Panc1 (cell line): ENCODE measurements at regions not wholly inside any gene's neighbourhood (a gene's known extent, or its start where the extent isn't known, plus 50 kb on each side); places are given as distances from the start of the nearest gene placed in this dataset.

ENCODE experiments used
- ATAC-seq: fragments of 200-7000 bp; cut with Tn5 transposase; 2 replicates; pipeline ENCODE4 v1.9.1; 2020; ENCODE audit warnings: mild to moderate bottlenecking, moderate library complexity
- BruUV-seq: library from RNA; stranded (reverse); fragments of 400-500 nt; replicated peaks from 2 replicates; lab custom pipeline; 2021; lab: Mats Ljungman, UMichigan
- CTCF ChIA-PET: fragments of 300-600 bp; sonication (Branson Sonifier 250); formaldehyde crosslinking; loops from one replicate; lab custom pipeline; 2022; ENCODE audit warnings: antibody characterized with exemption; lab: Charles Lee
- POLR2A ChIA-PET: fragments of 300-600 bp; sonication (Branson Sonifier 250); formaldehyde crosslinking; loops from one replicate; lab custom pipeline; 2022; ENCODE audit warnings: antibody characterized with exemption; lab: Charles Lee
- DNase-seq: peaks from one replicate; pipeline ENCODE4 v3.0.0-alpha.2; 2010; ENCODE audit warnings: low read depth, low spot score
- H3K27ac ChIP-seq: 2 replicates; pipeline ENCODE4 v1.5.1; 2011; ENCODE audit warnings: mild to moderate bottlenecking, low read length, inconsistent platforms
- H3K27me3 ChIP-seq: fragments of 200-500 bp; sonication (Bioruptor generic); 2 replicates; pipeline ENCODE4 v1.6.0; 2014; ENCODE audit warnings: low read length, inconsistent platforms; ENCODE audit not compliant: control insufficient read depth, insufficient read depth
- H3K36me3 ChIP-seq: fragments of 200-500 bp; sonication (Bioruptor generic); 2 replicates; pipeline ENCODE4 v1.5.1; 2014; ENCODE audit warnings: inconsistent platforms, mild to moderate bottlenecking, low read length, moderate library complexity; ENCODE audit not compliant: control insufficient read depth, insufficient read depth
- H3K4me1 ChIP-seq: 2 replicates; pipeline ENCODE4 v1.5.1; 2011; ENCODE audit warnings: inconsistent platforms, mild to moderate bottlenecking, low read length, moderate library complexity; ENCODE audit not compliant: control insufficient read depth, insufficient read depth
- H3K4me3 ChIP-seq, 2 experiments: 2 replicates each; pipeline ENCODE4 v1.5.1; 2011 to 2012; ENCODE audit warnings: low read depth in 2 of 2, low read length in 2 of 2, mild to moderate bottlenecking in 2 of 2, inconsistent platforms in 1 of 2, moderate library complexity in 1 of 2
- H3K9me3 ChIP-seq: fragments of 200-500 bp; sonication (Bioruptor generic); 2 replicates; pipeline ENCODE4 v1.5.1; 2014; ENCODE audit warnings: low read depth, mild to moderate bottlenecking, inconsistent platforms, low read length, moderate library complexity; ENCODE audit not compliant: control insufficient read depth, insufficient read depth
- POLR2AphosphoS5 ChIP-seq: IDR thresholded peaks from 2 replicates; pipeline ENCODE4 v1.6.1; 2012; ENCODE audit warnings: mild to moderate bottlenecking, low read depth, low read length, moderate library complexity
- SIN3A ChIP-seq: IDR thresholded peaks from 2 replicates; pipeline ENCODE4 v1.6.1; 2012; ENCODE audit warnings: low read depth, mild to moderate bottlenecking, low read length, moderate library complexity, borderline replicate concordance; ENCODE audit not compliant: insufficient read depth
- TCF7L2 ChIP-seq: IDR thresholded peaks from 2 replicates; pipeline ENCODE4 v1.6.1; 2011; ENCODE audit warnings: mild to moderate bottlenecking, low read depth, low read length, inconsistent platforms
- in situ Hi-C: cut with HindIII; loops from 2 replicates; pipeline ENCODE4 v1.10.0; 2016; ENCODE audit warnings: low sequenced_read_pairs, low pct_unique_long_range_greater_than_20kb
- intact Hi-C: fragments of 100-400 bp; cut with micrococcal nuclease; formaldehyde crosslinking; loops from one replicate; pipeline ENCODE4 v1.10.0; 2022; ENCODE audit not compliant: unreplicated experiment
- TF ChIP-seq, protein P1 (sequence below), 2 experiments: IDR thresholded peaks; 2 replicates each; pipeline ENCODE4 v1.6.1; 2011 to 2012; ENCODE audit warnings: low read depth in 2 of 2, control low read depth in 1 of 2, low read length in 1 of 2, mild to moderate bottlenecking in 1 of 2, moderate library complexity in 1 of 2; ENCODE audit not compliant: insufficient read depth in 1 of 2
- TF ChIP-seq, protein P2 (sequence below): fragments of 450-650 bp; IDR thresholded peaks from 2 replicates; pipeline ENCODE4 v1.5.1; 2017; ENCODE audit warnings: mild to moderate bottlenecking

DNA sequence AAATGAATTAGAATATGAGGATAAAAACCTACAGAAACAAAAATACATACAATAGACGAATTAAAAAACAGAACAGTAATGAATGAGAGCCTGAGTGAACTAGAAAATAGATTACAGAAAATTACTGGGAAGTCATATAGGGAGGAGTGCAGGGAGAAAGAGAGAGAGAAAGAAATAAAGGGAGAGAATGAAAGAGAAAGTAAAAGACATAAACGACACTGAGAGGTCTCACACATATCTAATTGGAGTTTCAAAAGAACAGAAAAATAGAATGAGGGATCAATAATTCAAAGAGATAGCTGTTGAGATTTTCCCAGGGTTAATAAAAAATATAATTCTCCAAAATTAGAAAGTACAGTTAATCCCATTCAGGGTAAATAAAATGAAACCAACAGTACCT, 156.4 kb upstream of the FTMT start:
- ATAC-seq (no peak), DNase-seq (no peak)
- Histone ChIP-seq H3K4me3 (no peak overlapping the region), H3K9me3 (no peaks in the 10 kb centered on the region), H3K27ac (no peak overlapping the region), H3K4me1 (no peaks in the 10 kb centered on the region), H3K36me3 (no peaks in the 10 kb centered on the region), H3K27me3 (no peaks in the 10 kb centered on the region)
- no TSS peak for BruUV-seq
- intact Hi-C loops: no loop called here
- in situ Hi-C loops: no loop called here
- ChIA-PET POLR2A (no interaction called here), CTCF (no interaction called here)
- TF ChIP-seq, protein P1, sequence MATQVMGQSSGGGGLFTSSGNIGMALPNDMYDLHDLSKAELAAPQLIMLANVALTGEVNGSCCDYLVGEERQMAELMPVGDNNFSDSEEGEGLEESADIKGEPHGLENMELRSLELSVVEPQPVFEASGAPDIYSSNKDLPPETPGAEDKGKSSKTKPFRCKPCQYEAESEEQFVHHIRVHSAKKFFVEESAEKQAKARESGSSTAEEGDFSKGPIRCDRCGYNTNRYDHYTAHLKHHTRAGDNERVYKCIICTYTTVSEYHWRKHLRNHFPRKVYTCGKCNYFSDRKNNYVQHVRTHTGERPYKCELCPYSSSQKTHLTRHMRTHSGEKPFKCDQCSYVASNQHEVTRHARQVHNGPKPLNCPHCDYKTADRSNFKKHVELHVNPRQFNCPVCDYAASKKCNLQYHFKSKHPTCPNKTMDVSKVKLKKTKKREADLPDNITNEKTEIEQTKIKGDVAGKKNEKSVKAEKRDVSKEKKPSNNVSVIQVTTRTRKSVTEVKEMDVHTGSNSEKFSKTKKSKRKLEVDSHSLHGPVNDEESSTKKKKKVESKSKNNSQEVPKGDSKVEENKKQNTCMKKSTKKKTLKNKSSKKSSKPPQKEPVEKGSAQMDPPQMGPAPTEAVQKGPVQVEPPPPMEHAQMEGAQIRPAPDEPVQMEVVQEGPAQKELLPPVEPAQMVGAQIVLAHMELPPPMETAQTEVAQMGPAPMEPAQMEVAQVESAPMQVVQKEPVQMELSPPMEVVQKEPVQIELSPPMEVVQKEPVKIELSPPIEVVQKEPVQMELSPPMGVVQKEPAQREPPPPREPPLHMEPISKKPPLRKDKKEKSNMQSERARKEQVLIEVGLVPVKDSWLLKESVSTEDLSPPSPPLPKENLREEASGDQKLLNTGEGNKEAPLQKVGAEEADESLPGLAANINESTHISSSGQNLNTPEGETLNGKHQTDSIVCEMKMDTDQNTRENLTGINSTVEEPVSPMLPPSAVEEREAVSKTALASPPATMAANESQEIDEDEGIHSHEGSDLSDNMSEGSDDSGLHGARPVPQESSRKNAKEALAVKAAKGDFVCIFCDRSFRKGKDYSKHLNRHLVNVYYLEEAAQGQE (IDR thresholded peaks at IDR 0.05; ENCODE audit: insufficient read depth in 1 of 2, low read depth in 2 of 2, low read length in 1 of 2): no peak
- TF ChIP-seq SIN3A (no peak), TCF7L2 (no peak), POLR2AphosphoS5 (no peak)
- TF ChIP-seq, protein P2, sequence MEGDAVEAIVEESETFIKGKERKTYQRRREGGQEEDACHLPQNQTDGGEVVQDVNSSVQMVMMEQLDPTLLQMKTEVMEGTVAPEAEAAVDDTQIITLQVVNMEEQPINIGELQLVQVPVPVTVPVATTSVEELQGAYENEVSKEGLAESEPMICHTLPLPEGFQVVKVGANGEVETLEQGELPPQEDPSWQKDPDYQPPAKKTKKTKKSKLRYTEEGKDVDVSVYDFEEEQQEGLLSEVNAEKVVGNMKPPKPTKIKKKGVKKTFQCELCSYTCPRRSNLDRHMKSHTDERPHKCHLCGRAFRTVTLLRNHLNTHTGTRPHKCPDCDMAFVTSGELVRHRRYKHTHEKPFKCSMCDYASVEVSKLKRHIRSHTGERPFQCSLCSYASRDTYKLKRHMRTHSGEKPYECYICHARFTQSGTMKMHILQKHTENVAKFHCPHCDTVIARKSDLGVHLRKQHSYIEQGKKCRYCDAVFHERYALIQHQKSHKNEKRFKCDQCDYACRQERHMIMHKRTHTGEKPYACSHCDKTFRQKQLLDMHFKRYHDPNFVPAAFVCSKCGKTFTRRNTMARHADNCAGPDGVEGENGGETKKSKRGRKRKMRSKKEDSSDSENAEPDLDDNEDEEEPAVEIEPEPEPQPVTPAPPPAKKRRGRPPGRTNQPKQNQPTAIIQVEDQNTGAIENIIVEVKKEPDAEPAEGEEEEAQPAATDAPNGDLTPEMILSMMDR: no peak

DNA sequence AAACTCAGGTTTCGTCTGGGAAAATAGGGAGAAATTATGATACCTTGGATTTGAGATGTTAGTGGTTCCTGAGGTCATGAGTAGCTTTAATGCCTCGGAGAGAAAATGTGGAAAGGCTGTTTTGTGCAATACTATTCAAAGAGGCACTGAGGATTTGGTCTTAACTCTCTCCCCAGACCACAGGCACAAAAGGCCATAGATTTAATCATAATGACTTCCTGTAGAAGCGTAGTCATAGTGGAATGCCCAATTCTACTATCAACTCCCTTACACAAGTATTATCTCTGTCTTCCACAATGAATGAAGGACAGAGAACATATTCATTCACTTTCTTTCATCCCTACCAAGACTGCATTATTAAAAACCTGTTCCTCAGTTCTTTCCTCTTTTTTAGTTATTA, 153.0 kb upstream of the FTMT start:
- H3K27ac ChIP-seq: no peak overlapping the region
- DNase-seq (no peak), ATAC-seq (no peak)
- no TSS peak for BruUV-seq
- TF ChIP-seq, protein P1 (IDR thresholded peaks at IDR 0.05; ENCODE audit: insufficient read depth in 1 of 2, low read depth in 2 of 2, low read length in 1 of 2): no peak
- TF ChIP-seq, protein P2: no peak
- no peak for TF ChIP-seq TCF7L2
- TF ChIP-seq SIN3A: no peak
- TF ChIP-seq POLR2AphosphoS5: no peak
- no peak overlapping the region for H3K4me3 ChIP-seq
- ChIA-PET CTCF (no interaction called here), POLR2A (no interaction called here)
- no peaks in the 10 kb centered on the region for H3K4me1 ChIP-seq
- intact Hi-C loops (no loop called here), in situ Hi-C loops (no loop called here)
- no peaks in the 10 kb centered on the region for H3K27me3 ChIP-seq
- no peaks in the 10 kb centered on the region for H3K9me3 ChIP-seq
- no peaks in the 10 kb centered on the region for H3K36me3 ChIP-seq
